ENCODE measurements at regions not wholly inside any gene's neighbourhood (a gene's known extent, or its start where the extent isn't known, plus 50 kb on each side); places are given as distances from the start of the nearest gene placed in this dataset.

DNA sequence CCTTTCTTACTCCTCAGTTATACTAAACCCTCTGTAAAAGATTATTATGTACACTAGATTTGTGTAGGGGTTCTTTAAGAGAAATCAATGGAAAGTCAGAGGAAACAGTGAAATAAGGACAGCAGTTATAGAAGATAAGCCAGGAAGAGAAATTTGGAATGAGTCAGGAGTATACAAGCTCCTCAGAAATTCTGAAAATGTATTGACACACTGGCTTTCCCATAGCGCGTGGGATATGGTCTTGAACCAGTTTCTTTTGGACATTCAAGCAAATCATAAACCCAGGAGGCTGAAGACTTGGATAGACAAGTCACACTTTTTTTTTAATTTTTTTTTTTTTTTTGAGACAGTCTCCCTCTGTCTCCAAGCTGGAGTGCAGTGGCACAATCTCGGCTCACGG is 316.1 kb upstream of the MMADHC start:
- TF ChIP-seq, protein P1, sequence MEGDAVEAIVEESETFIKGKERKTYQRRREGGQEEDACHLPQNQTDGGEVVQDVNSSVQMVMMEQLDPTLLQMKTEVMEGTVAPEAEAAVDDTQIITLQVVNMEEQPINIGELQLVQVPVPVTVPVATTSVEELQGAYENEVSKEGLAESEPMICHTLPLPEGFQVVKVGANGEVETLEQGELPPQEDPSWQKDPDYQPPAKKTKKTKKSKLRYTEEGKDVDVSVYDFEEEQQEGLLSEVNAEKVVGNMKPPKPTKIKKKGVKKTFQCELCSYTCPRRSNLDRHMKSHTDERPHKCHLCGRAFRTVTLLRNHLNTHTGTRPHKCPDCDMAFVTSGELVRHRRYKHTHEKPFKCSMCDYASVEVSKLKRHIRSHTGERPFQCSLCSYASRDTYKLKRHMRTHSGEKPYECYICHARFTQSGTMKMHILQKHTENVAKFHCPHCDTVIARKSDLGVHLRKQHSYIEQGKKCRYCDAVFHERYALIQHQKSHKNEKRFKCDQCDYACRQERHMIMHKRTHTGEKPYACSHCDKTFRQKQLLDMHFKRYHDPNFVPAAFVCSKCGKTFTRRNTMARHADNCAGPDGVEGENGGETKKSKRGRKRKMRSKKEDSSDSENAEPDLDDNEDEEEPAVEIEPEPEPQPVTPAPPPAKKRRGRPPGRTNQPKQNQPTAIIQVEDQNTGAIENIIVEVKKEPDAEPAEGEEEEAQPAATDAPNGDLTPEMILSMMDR (IDR thresholded peaks at IDR 0.05) = no peak
- no peak for TF ChIP-seq POLR2A (IDR thresholded peaks at IDR 0.05)

Data from lower leg skin (tissue), 3 donors.